Breast epithelium (tissue), 3 donors: ENCODE measurements at regions not wholly inside any gene's neighbourhood (a gene's known extent, or its start where the extent isn't known, plus 50 kb on each side); places are given as distances from the start of the nearest gene placed in this dataset.

ENCODE experiments used
- POLR2A ChIP-seq: fragments of 450-650 bp; IDR thresholded peaks from one replicate; pipeline ENCODE4 v1.6.1; 2016; ENCODE audit warnings: antibody characterized with exemption, mild to moderate bottlenecking, moderate library complexity
- POLR2AphosphoS5 ChIP-seq, 3 donors: sonication (generic); formaldehyde crosslinking; IDR thresholded peaks; one replicate each; pipeline ENCODE4 v1.6.1; 2017; ENCODE audit warnings: antibody characterized with exemption in 3 of 3
- TF ChIP-seq, protein P1 (sequence below), 3 donors: fragments of 450-650 bp; IDR thresholded peaks; one replicate each; pipeline ENCODE4 v1.5.1; 2016 to 2017; ENCODE audit warnings: antibody characterized with exemption in 3 of 3, mild to moderate bottlenecking in 3 of 3, moderate library complexity in 3 of 3

DNA sequence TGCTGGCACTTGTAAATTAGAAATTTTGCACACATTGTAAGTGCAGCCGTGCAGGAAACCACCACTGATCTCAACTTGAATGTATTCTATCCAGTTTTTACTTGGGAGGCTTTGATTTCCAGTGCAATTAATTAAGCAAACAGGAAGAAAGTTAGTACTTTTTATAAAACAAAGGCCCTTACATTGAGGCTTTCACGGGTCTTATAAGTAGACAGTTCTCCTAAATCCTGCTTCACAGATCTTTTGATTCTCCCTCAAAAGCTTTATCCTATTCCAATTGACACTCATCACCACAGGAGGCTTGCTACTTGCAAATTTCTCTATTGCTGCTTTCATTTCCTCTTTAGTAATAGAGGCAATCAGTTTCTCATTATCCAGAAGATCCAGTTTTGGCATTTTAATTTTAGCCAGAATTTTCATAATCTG lies 90.1 kb downstream of the ERCC5 start:
- TF ChIP-seq POLR2A: no peak
- TF ChIP-seq, protein P1, sequence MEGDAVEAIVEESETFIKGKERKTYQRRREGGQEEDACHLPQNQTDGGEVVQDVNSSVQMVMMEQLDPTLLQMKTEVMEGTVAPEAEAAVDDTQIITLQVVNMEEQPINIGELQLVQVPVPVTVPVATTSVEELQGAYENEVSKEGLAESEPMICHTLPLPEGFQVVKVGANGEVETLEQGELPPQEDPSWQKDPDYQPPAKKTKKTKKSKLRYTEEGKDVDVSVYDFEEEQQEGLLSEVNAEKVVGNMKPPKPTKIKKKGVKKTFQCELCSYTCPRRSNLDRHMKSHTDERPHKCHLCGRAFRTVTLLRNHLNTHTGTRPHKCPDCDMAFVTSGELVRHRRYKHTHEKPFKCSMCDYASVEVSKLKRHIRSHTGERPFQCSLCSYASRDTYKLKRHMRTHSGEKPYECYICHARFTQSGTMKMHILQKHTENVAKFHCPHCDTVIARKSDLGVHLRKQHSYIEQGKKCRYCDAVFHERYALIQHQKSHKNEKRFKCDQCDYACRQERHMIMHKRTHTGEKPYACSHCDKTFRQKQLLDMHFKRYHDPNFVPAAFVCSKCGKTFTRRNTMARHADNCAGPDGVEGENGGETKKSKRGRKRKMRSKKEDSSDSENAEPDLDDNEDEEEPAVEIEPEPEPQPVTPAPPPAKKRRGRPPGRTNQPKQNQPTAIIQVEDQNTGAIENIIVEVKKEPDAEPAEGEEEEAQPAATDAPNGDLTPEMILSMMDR (IDR thresholded peaks at IDR 0.05): no peak
- no peak for TF ChIP-seq POLR2AphosphoS5 (IDR thresholded peaks at IDR 0.05)
